GM18858 (cell line): ENCODE measurements at regions not wholly inside any gene's neighbourhood (a gene's known extent, or its start where the extent isn't known, plus 50 kb on each side); places are given as distances from the start of the nearest gene placed in this dataset.
"Not testable (repeated sequence)": the region's sequence is repeated elsewhere in the genome, so short reads cannot be mapped to it uniquely, and the experiment has no call there.

ENCODE experiments used
- ATAC-seq: cut with Tn5 transposase; IDR thresholded peaks from one replicate; pipeline ENCODE4 v1.9.1; 2021; ENCODE audit not compliant: unreplicated experiment

GRCh38 chr18:2197946-2198345 is 373.4 kb downstream of the METTL4 start:
- ATAC-seq: no peak

DNA sequence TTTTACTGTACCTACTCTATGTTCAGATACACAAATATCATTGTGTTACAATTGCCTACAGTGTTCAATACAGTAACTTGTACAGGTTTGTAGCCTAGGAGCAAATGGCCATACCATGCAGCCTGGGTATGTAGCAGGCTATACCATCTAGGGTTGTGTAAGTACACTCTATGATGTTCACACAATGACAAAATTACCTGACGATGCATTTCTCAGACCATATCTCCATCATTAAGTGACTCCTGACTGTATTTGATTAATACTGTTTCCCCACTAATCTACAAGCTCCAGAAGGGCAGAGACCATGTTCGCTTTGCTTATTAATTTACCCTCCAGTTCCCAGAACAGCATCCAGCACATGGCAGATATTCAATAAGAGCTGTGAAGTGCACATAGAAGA is 372.2 kb downstream of the METTL4 start:
- ATAC-seq: no peak

DNA sequence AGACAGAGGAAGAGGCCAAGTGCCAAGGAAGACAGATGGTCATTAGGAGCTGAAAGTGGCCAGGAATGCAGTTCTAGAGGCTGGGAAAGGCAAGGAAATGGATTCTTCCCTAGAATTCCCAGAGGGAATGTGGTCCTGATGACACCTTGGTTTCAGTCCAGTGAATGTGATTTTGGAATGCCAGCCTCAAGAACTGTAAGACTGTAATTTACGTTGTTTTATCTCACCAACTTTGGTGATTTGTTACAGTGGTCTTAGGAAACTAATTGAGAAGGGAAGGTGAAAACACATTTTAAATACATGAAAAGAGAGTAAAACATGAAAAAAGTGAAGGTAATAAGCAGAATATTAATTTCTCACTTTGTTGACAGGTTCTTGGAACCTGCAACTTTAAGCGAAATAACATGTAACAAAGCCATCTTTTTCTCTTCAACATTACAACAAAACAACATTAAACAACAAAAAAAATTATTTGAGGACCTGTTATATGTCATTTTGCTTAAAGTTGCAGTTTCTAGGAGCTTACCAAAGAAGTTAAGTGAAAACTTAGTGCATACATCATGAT is 370.2 kb downstream of the METTL4 start:
- ATAC-seq: no peak

GRCh38 chr18:2204736-2205135 is 366.6 kb downstream of the METTL4 start:
- ATAC-seq: no peak

- ATAC-seq: no peak
These were observed 364.0 kb downstream of the METTL4 start for GRCh38 chr18:2207294-2207693.

GRCh38 chr18:2212598-2213205 is 358.6 kb downstream of the METTL4 start:
- ATAC-seq: no peak

DNA sequence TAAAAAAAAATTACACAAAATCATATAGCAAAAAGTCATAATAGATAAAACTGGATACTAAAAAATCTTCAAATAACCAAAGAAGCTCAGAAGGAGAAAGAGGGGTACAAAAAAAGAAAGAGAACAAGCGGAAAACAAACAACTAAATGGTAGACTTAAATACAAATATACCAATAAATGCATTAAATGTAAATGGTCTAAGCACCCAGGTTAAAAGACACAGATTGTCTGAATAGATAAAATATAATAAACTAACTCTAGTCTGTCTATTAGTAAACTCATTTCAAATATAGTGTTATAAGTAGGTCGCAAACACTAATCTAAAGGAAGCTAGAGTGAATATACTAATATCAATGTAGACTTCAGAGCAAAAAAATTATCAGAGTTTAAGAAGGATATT is 357.4 kb downstream of the METTL4 start:
- no peak for ATAC-seq

- no peak for ATAC-seq
These were observed 353.9 kb downstream of the METTL4 start for GRCh38 chr18:2217356-2217755.

GRCh38 chr18:2218101-2218500 is 353.2 kb downstream of the METTL4 start:
- ATAC-seq: no peak

GRCh38 chr18:2219706-2220105 is 351.6 kb downstream of the METTL4 start:
- no peak for ATAC-seq

DNA sequence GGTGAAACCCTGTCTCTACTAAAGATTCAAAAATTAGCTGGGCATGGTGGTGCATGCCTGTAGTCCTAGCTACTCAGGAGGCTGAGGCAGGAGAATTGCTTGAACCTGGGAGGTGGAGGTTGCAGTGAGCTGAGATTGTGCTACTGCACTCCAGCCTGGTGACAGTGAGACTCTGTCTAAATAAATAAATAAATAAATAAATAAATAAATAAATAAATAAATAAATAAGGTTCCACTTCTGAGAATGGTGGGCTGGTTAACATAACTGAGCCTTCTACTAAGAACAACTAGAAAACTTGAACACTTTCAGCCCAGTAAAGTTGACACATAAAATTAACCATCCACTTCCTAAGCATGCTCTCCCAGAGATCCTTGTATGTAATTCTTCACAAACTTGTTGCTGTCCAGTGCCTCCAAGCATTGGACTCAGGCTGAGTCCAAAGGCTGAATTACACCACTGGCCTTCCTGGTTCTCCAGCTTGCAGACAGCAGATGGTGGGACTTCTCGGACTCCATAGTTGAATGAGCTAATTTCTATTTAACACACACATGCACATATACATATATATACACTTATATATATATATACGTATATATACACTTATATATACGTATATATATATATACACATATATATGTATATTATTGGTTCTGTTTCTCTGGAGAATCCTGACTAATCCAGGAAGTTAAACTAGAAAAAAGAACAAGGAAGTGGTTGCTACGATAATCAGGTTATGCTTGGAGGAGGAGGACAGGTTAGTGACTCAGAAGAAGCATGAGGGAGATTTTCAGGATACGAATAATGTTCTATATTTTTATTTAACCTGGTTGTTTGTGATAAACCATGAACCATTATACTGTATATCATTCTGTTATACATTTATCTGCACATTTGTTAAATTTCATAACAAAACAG is 348.8 kb downstream of the METTL4 start:
- ATAC-seq: no peak

DNA sequence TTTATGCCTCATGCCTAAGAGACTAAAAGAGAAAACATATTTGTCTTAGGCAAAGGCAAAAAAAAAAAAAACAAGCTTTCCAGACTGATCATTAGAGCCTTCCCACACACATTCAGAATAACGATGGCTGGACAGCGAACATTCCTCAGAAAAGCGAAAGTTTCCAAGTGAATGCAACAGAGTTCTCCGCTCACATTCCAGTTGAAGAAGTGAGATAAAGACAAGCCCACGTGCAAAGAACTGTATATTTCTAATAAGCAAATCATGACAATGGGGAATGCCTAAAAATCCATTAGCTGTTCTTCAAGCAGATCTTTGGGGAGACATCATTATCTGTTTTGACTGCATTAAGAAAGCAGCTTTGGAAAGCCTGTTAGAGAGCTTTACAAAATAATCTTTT is 347.9 kb downstream of the METTL4 start:
- ATAC-seq: no peak

DNA sequence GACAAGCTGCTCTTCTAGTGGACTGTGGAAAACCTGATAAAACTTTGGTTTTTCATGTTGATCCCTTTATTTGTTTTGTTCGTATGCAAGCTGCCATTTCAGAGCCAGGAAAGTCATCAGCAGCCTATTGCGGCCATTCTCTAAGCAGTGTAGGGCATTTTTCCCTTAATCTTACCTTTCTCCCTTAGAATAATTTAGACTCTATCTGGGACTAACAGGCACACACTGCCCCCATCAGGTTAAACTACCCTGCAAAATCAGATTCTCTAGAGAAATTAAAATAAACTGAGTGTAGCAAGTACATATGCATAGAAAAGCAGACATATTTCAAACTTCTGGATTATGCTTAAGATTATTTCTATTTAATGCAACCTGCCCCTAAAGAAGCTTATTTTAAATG is 347.5 kb downstream of the METTL4 start:
- ATAC-seq: no peak

- no peak for ATAC-seq
These were observed 335.1 kb downstream of the METTL4 start for GRCh38 chr18:2236232-2236631.

- ATAC-seq: no peak
These were observed 333.6 kb downstream of the METTL4 start for GRCh38 chr18:2237706-2238105.

GRCh38 chr18:2240311-2240705 is 331.0 kb downstream of the METTL4 start:
- ATAC-seq: no peak

DNA sequence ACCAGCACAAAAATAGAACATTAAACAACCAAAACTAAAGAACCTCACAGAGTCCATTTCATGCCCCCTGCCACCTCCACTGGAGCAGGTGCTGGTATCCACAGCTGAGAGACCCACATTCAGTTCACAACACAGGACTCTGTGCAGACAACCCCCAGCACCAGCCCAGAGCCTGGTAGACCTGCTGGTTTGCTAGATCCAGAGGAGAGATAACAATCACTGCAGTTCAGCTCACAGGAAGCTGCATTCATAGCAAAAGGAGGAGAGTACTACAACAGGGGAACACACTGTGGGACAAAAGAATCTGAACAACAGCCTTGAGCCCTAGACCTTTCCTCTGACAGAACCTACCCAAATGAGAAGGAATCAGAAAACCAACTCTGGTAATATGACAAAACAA is 326.7 kb downstream of the METTL4 start:
- no peak for ATAC-seq

DNA sequence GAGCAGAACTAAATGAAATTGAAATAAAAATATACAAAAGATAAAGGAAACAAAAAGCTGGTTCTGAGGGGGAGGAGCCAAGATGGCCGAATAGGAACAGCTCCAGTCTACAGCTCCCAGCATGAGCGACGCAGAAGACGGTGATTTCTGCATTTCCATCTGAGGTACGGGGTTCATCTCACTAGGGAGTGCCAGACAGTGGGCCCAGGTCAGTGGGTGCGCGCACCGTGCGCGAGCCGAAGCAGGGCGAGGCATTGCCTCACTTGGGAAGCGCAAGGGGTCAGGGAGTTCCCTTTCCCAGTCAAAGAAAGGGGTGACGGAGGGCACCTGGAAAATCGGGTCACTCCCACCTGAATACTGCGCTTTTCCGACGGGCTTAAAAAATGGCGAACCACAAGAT is 324.2 kb downstream of the METTL4 start:
- ATAC-seq: not testable (repeated sequence)

- ATAC-seq: no peak
These were observed 316.3 kb downstream of the METTL4 start for GRCh38 chr18:2254977-2255376.

- no peak for ATAC-seq
These were observed 314.7 kb downstream of the METTL4 start for GRCh38 chr18:2256577-2256976.

DNA sequence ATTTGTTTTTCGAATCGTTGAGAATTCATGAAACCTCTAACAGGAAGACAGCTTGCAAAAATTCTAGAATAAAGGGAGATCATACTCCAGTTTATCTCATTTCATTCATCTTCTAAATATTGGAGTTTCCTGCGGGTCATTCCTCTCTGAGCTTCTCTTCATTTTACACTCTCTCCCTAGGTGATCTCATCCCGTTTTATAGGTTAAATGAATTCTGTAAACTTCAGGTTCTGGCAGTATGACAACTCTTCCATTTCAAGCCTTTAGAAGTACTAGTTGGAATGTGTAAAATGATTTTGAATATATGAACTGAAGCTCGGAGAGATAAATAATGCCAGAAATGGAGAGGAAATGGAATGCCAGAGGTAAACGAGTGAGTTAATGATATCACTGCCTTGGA is 312.4 kb downstream of the METTL4 start:
- ATAC-seq: no peak

DNA sequence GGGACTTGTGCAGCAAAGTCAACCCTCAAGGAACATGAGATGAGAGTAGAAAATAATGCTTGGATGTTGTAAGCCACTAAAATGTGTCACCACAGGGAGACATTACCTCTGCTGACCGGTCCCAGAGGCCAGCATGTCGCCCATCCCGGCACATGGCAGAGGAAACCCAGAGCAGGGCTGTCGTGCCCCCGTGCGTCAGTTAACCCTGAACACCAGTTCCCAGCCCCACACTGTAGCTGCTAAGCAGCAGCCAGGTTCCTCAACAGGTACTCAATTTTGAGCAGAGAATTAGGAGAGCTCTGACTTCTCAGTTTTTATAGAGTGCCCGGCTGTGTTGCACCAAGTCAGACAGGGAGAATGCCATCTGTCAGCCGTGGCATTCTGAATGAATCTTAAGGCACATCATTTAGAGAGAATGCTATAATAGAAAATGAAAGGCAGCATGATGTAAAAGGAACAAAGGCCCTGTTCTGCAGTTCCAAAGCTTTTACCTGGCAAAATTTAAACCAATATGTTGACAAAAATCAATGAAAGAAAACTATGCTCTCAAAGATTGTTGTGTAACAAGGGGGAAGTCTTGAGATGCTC is 307.9 kb downstream of the METTL4 start:
- no peak for ATAC-seq
